GM13976 (cell line): ENCODE measurements at regions not wholly inside any gene's neighbourhood (a gene's known extent, or its start where the extent isn't known, plus 50 kb on each side); places are given as distances from the start of the nearest gene placed in this dataset.

Experiments
- DNase-seq: peaks from one replicate; pipeline ENCODE4 v3.0.0; 2012; ENCODE audit warnings: low spot score
- in situ Hi-C: fragments of 300-500 bp; cut with MboI; formaldehyde crosslinking; loops from one replicate; pipeline ENCODE4 v1.12.0; 2022; ENCODE audit warnings: low sequenced_read_pairs, mixed read lengths, inconsistent platforms; ENCODE audit not compliant: unreplicated experiment
- TF ChIP-seq, protein P1 (sequence below): IDR thresholded peaks from 2 replicates; pipeline ENCODE4 v1.5.1; 2012; ENCODE audit warnings: borderline replicate concordance, mild to moderate bottlenecking; ENCODE audit not compliant: insufficient read depth; ENCODE audit errors: extremely low read depth, missing control alignments, control extremely low read depth

DNA sequence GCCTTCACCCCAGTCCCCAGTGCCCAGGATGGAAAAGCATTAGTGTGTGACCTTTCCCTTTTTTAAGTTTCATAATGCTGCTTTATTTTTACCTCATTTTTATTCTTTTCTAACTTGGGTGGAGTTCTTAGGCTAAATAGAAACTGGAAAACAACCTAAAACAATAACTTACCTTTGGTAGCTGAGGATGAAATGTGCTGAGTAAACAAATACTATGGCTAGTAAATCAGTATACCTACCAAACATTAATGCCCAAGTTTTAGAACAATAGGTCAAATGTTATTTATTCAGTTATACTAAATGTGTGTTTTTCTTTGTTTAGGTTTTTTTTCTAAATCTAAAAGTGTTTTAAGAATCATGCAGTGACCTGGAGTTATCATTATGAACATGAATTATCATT, 226.6 kb upstream of the G2E3 start:
- DNase-seq: no peak
- TF ChIP-seq, protein P1, sequence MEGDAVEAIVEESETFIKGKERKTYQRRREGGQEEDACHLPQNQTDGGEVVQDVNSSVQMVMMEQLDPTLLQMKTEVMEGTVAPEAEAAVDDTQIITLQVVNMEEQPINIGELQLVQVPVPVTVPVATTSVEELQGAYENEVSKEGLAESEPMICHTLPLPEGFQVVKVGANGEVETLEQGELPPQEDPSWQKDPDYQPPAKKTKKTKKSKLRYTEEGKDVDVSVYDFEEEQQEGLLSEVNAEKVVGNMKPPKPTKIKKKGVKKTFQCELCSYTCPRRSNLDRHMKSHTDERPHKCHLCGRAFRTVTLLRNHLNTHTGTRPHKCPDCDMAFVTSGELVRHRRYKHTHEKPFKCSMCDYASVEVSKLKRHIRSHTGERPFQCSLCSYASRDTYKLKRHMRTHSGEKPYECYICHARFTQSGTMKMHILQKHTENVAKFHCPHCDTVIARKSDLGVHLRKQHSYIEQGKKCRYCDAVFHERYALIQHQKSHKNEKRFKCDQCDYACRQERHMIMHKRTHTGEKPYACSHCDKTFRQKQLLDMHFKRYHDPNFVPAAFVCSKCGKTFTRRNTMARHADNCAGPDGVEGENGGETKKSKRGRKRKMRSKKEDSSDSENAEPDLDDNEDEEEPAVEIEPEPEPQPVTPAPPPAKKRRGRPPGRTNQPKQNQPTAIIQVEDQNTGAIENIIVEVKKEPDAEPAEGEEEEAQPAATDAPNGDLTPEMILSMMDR: no peak
- in situ Hi-C loops: no loop called here

DNA sequence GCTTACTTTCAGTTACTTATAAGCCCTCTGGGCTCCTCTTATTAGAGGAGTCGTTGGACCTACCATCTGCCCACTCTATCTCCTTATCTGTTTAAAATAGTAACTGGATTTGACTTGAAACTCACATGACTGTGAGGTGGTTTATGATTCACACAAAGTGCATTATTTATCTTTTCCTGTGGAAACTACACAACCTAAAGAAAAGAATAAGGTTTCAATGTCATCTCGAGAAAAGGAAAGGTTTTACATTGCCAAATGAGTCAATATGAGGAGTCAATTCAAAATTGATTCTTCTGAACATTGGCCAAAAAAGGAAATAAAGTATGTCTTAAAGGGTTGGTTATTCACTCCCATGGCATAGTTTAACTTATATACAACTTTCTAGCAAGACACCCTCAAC, 225.0 kb upstream of the G2E3 start:
- TF ChIP-seq, protein P1: no peak
- in situ Hi-C loops: no loop called here
- DNase-seq: no peak

DNA sequence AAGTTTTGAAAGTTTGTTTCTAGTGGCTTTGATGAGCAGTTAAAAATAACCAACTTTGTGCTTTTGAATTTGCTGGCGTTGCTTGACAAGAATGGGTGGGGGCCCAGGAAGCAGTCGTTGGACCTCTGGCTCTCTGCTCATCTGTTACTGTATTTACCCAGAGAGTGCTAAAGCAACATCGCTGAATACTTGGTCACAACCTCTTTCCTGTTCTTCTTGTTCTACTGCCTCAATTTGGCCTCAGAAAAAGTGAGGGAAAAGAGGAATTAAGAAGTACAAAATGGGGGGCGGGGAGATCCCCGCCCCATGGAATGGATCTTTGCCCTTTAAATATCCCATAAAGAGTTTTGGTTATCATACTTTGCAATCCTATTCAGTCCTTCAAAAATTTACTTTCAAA, 221.5 kb upstream of the G2E3 start:
- in situ Hi-C loops: no loop called here
- TF ChIP-seq, protein P1: no peak
- DNase-seq: no peak

DNA sequence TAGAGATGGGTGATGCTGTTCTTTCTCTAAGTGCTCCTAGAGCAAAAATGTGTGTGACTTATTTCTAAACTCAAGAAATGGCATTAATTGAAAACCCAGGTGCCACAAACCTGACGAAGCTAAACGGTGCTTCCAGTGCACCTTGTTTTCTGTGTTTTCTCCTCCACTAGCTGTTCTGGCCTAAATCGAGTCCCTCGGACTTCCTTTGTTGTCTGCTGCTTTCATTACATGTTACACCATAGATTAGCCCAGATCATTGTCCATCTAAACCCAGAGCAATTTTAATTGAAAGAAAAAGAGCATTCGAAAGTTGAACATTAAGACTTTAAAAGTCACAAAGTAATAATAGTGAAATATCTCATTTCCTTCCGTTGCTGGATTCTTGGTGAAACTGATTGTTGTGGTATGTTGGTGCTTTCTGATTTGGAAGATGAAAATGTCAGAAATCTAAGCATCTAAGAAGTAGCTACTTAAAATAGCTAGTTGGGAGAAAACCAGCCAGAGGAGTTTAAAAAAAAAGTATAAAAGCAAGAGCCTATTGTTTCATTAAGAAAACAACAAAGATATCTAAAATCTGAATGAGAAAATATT, 219.6 kb upstream of the G2E3 start:
- TF ChIP-seq, protein P1: no peak
- no peak for DNase-seq
- in situ Hi-C loops: no loop called here

DNA sequence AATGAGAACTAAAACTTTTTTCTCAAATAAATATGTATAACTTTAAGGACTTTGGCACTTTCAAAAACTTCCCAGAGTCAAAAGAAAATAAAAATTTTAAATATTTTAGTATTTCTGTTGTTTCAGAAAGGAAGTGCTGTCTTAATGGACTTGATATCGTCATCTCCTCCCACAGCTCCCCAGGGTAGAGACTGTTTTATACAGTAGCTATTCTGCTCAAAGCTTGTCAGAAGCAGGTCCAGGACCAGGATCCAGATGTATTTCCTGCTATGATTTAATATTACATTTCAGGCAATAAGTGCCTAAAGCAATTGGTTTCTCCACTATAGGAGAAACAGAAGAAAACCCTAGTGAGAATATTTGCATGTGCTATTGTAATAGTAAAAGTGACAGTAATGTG, 218.5 kb upstream of the G2E3 start:
- no peak for DNase-seq
- TF ChIP-seq, protein P1: no peak
- in situ Hi-C loops: no loop called here

DNA sequence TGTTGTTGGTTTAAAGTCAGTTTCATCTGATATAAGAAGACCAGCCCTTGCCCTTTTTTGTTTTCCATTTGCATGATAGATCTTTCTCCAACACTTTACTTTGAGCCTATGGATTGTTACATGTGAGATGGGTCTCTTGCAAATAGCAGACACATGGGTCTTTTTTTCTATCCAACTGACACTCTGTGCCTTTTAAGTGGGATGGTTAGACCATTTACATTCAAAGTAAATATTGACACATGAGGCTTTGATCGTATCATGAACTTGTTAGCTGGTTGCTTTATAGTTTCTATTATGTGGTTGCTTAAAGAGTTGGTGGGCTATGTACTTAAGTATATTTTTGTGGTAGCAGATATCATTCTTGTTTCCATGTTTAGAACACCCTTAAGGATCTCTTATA, 213.4 kb upstream of the G2E3 start:
- TF ChIP-seq, protein P1: no peak
- in situ Hi-C loops: no loop called here
- DNase-seq: no peak

DNA sequence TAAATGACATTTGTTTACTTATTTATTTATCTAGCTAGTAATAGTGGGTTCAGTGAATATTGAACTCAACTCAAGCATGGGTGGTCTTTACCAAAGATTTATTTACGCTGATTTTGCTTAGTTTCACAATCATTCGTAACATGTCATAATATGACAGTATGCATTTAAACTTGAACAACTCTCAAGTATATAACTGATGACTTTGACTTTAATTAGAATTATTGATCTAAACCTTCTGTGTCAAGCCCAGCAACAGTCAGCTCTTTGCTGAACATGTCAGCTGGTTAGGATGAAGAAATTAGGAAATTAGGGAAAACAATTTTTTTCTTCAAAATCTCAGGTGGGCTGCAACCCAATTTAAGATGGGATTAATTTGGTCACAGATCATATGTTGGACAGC, 210.5 kb upstream of the G2E3 start:
- TF ChIP-seq, protein P1: no peak
- in situ Hi-C loops: no loop called here
- DNase-seq: no peak
